ENCODE measurements at regions not wholly inside any gene's neighbourhood (a gene's known extent, or its start where the extent isn't known, plus 50 kb on each side); places are given as distances from the start of the nearest gene placed in this dataset.

GRCh38 chr12:88424791-88425730 lies 155.2 kb downstream of the KITLG start:
- H3K9me3 ChIP-seq: no peaks in the 10 kb centered on the region
- H3K27me3 ChIP-seq: no peaks in the 10 kb centered on the region
- no peak for DNase-seq
- H3K27ac ChIP-seq: no peak overlapping the region
- no peak overlapping the region for H3K4me3 ChIP-seq
- TF ChIP-seq CTCF (IDR thresholded peaks at IDR 0.05): no peak
- H3K4me1 ChIP-seq: no peaks in the 10 kb centered on the region
- intact Hi-C loops (cut with DNase I; ENCODE audit: low total_unique reads): no loop called here
- H3K36me3 ChIP-seq: no peaks in the 10 kb centered on the region

DNA sequence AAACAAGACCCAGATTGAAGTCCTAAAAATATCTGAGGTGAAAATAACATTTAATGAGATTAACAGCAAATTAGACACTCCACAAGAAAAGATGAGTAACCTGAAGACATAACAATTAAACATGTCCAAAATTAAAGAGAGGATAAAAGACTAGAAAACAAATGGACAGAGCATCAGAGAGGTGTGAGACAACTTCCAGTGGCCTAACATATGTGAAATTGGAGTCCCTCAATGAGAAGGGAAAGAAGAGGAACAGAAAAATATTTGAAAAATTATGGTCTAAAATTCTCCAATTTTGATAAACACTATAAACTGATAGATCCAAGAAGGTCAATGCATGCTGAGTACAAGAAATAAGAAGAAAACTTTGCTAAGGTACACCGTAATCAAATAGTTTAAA lies 151.9 kb downstream of the KITLG start:
- Histone ChIP-seq H3K27me3 (no peaks in the 10 kb centered on the region), H3K27ac (no peak overlapping the region), H3K4me1 (no peaks in the 10 kb centered on the region), H3K36me3 (no peaks in the 10 kb centered on the region), H3K4me3 (no peak overlapping the region), H3K9me3 (no peaks in the 10 kb centered on the region)
- no peak for DNase-seq
- no peak for TF ChIP-seq CTCF (IDR thresholded peaks at IDR 0.05)
- intact Hi-C loops (cut with DNase I; ENCODE audit: low total_unique reads): no loop called here

- no peak overlapping the region for H3K27ac ChIP-seq
- no peaks in the 10 kb centered on the region for H3K36me3 ChIP-seq
- H3K27me3 ChIP-seq: no peaks in the 10 kb centered on the region
- TF ChIP-seq CTCF (IDR thresholded peaks at IDR 0.05): no peak
- intact Hi-C loops (cut with DNase I; ENCODE audit: low total_unique reads): no loop called here
- H3K4me3 ChIP-seq: no peak overlapping the region
- DNase-seq: no peak
- H3K9me3 ChIP-seq: no peaks in the 10 kb centered on the region
- no peaks in the 10 kb centered on the region for H3K4me1 ChIP-seq
These were observed 149.0 kb downstream of the KITLG start for GRCh38 chr12:88431246-88431645.

- no peak overlapping the region for H3K4me3 ChIP-seq
These were observed 147.5 kb downstream of the KITLG start for GRCh38 chr12:88432531-88433490.

More at GRCh38 chr12:88432531-88433490, 147.5 kb downstream of the KITLG start:
- no peak overlapping the region for H3K27ac ChIP-seq
- TF ChIP-seq CTCF (IDR thresholded peaks at IDR 0.05): no peak
- intact Hi-C loops (cut with DNase I; ENCODE audit: low total_unique reads): no loop called here
- no peaks in the 10 kb centered on the region for H3K27me3 ChIP-seq
- DNase-seq: no peak
- no peaks in the 10 kb centered on the region for H3K36me3 ChIP-seq
- no peaks in the 10 kb centered on the region for H3K9me3 ChIP-seq
- H3K4me1 ChIP-seq: no peaks in the 10 kb centered on the region
